ENCODE measurements at regions not wholly inside any gene's neighbourhood (a gene's known extent, or its start where the extent isn't known, plus 50 kb on each side); places are given as distances from the start of the nearest gene placed in this dataset.

- no peak for TF ChIP-seq CTCF (IDR thresholded peaks at IDR 0.05; ENCODE audit: borderline replicate concordance)
- no peaks in the 10 kb centered on the region for H3K36me3 ChIP-seq
- no peaks in the 10 kb centered on the region for H3K9me3 ChIP-seq (replicated peaks)
- intact Hi-C loops (cut with micrococcal nuclease), result no loop called here
- H3K4me3 ChIP-seq, result no peak overlapping the region
- peaks cover 42% of the 10 kb centered on the region for H3K4me1 ChIP-seq
- no peak for DNase-seq
- H3K27me3 ChIP-seq (ENCODE audit: low read depth), result no peaks in the 10 kb centered on the region
- H3K27ac ChIP-seq (replicated peaks), result no peak overlapping the region
Measured at GRCh38 chr3:177934001-177934891, 602.0 kb upstream of the KCNMB2 start.

- no peak overlapping the region for H3K27ac ChIP-seq (replicated peaks)
- no peak for DNase-seq
Measured at GRCh38 chr3:177935047-177935446, 601.2 kb upstream of the KCNMB2 start.

DNA sequence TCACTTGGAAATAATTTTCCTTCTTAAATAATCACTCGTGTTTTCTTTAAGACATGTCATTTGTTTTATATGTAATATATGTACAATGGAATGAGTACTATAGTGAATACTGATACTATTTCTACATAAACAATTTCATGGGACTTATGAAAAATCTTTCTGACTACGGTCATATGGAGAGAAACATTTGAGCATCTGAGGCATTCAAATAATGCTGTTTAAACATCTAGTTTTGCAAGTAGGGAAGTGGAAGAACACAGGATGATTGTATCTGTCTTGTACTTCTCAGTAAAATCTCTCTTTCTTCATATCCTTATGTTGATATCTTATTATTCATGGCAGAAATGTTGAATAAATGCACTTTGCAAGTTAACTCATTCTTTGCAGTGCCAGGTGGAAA is 599.5 kb upstream of the KCNMB2 start:
- TF ChIP-seq CTCF (IDR thresholded peaks at IDR 0.05; ENCODE audit: borderline replicate concordance), result no peak
- Histone ChIP-seq H3K9me3 (replicated peaks) (no peaks in the 10 kb centered on the region), H3K27ac (replicated peaks) (no peak overlapping the region), H3K27me3 (ENCODE audit: low read depth) (no peaks in the 10 kb centered on the region), H3K4me3 (no peak overlapping the region), H3K4me1 (peaks cover 30% of the 10 kb centered on the region), H3K36me3 (no peaks in the 10 kb centered on the region)
- no peak for DNase-seq
- intact Hi-C loops (cut with micrococcal nuclease), result no loop called here

More at GRCh38 chr3:177935047-177935446, 601.2 kb upstream of the KCNMB2 start:
- no peaks in the 10 kb centered on the region for H3K36me3 ChIP-seq
- H3K27me3 ChIP-seq (ENCODE audit: low read depth), result no peaks in the 10 kb centered on the region
- intact Hi-C loops (cut with micrococcal nuclease), result no loop called here
- H3K9me3 ChIP-seq (replicated peaks), result no peaks in the 10 kb centered on the region
- H3K4me1 ChIP-seq, result peaks cover 42% of the 10 kb centered on the region
- TF ChIP-seq CTCF (IDR thresholded peaks at IDR 0.05; ENCODE audit: borderline replicate concordance), result no peak
- no peak overlapping the region for H3K4me3 ChIP-seq

DNA sequence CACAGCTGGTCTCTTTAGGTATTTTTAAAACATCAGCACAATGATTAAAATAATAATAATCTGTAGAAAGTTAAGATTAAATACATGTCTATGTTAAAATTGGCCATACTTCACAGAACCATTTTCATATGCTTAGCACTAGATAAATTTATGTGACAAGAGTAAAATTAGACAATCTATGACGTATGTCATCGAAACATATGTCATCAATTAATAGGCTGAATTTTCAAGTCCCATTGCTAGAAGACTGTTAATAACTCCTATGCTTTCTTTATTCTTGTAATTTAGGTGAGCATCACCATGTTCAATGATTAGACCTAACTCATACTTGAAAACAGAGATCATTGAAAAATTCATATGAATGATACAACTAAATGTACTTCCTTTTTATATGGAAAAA is 593.3 kb upstream of the KCNMB2 start:
- DNase-seq, result no peak
- H3K27ac ChIP-seq (replicated peaks), result no peak overlapping the region
- TF ChIP-seq CTCF (IDR thresholded peaks at IDR 0.05; ENCODE audit: borderline replicate concordance), result no peak
- H3K27me3 ChIP-seq (ENCODE audit: low read depth), result no peaks in the 10 kb centered on the region
- no peaks in the 10 kb centered on the region for H3K9me3 ChIP-seq (replicated peaks)
- no peaks in the 10 kb centered on the region for H3K36me3 ChIP-seq
- H3K4me3 ChIP-seq, result no peak overlapping the region
- intact Hi-C loops (cut with micrococcal nuclease), result no loop called here
- H3K4me1 ChIP-seq, result no peaks in the 10 kb centered on the region

- Histone ChIP-seq H3K27ac (replicated peaks) (no peak overlapping the region), H3K27me3 (ENCODE audit: low read depth) (no peaks in the 10 kb centered on the region), H3K36me3 (no peaks in the 10 kb centered on the region), H3K9me3 (replicated peaks) (no peaks in the 10 kb centered on the region), H3K4me3 (no peak overlapping the region), H3K4me1 (no peaks in the 10 kb centered on the region)
- intact Hi-C loops (cut with micrococcal nuclease), result no loop called here
- DNase-seq, result no peak
- TF ChIP-seq CTCF (IDR thresholded peaks at IDR 0.05; ENCODE audit: borderline replicate concordance), result no peak
Measured at GRCh38 chr3:177944228-177944661, 592.0 kb upstream of the KCNMB2 start.

All from left ventricle myocardium inferior (tissue), 1 donor.